Mesothelial cell of epicardium (in vitro differentiated cells): ENCODE measurements at regions not wholly inside any gene's neighbourhood (a gene's known extent, or its start where the extent isn't known, plus 50 kb on each side); places are given as distances from the start of the nearest gene placed in this dataset.

Experiments used
- DNase-seq, 2 experiments: peaks; one replicate each; pipeline ENCODE4 v3.0.0; 2021; ENCODE audit warnings: low spot score in 2 of 2; ENCODE audit not compliant: unreplicated experiment in 2 of 2
- H3K27ac Mint-ChIP-seq: 2 replicates; pipeline ENCODE4 v1.8.0; 2021; ENCODE audit warnings: mixed read lengths
- H3K27me3 Mint-ChIP-seq: 2 replicates; pipeline ENCODE4 v1.8.0; 2021; ENCODE audit warnings: low read depth, mixed read lengths
- H3K36me3 Mint-ChIP-seq: 2 replicates; pipeline ENCODE4 v1.8.0; 2021; ENCODE audit warnings: mixed read lengths
- H3K4me1 Mint-ChIP-seq: 2 replicates; pipeline ENCODE4 v1.8.0; 2021; ENCODE audit warnings: mixed read lengths
- H3K4me3 Mint-ChIP-seq: 2 replicates; pipeline ENCODE4 v1.8.0; 2021; ENCODE audit warnings: mild to moderate bottlenecking, moderate library complexity, mixed read lengths
- H3K9me3 Mint-ChIP-seq: 2 replicates; pipeline ENCODE4 v1.8.0; 2021; ENCODE audit warnings: mixed read lengths
- TF ChIP-seq, protein P1 (sequence below): fragments of 200-600 bp; sonication (generic); IDR thresholded peaks from one replicate; pipeline ENCODE4 v1.5.0; 2021; ENCODE audit warnings: antibody characterized with exemption; ENCODE audit not compliant: unreplicated experiment

DNA sequence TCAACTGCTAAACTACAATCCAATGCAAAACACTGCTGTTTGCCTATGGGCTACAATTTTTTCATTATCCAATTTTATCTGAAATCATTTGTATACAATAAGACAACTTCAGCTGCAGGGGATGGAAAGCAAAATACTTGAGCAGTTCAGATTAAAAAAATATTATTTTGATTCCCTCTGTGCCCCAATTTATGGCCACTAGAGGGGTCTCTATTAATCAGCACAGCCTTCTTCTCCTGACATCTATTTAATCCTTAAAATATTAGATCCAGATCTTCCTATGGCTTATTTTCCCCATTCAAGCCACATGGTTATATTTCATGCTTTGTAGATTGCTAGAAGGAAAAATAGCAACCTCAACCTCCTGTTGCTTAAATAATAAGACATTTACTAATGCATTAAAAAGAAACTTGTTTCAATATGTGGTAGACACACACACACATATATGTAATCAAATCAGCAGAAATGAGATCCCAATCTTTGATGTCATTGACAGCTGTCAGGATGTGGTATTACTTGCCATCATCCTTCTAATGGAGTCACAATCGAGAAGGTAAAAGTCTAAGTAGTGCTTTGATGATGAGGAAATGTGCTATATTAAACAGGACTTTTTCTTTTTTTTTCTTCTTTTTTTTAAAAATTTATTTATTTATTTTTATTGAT, 104.2 kb downstream of the P2RY1 start:
- TF ChIP-seq, protein P1, sequence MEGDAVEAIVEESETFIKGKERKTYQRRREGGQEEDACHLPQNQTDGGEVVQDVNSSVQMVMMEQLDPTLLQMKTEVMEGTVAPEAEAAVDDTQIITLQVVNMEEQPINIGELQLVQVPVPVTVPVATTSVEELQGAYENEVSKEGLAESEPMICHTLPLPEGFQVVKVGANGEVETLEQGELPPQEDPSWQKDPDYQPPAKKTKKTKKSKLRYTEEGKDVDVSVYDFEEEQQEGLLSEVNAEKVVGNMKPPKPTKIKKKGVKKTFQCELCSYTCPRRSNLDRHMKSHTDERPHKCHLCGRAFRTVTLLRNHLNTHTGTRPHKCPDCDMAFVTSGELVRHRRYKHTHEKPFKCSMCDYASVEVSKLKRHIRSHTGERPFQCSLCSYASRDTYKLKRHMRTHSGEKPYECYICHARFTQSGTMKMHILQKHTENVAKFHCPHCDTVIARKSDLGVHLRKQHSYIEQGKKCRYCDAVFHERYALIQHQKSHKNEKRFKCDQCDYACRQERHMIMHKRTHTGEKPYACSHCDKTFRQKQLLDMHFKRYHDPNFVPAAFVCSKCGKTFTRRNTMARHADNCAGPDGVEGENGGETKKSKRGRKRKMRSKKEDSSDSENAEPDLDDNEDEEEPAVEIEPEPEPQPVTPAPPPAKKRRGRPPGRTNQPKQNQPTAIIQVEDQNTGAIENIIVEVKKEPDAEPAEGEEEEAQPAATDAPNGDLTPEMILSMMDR, result peak; percentile 26
- Mint-ChIP-seq H3K4me3 (no peak overlapping the region), H3K9me3 (no peaks in the 10 kb centered on the region), H3K27ac (no peak overlapping the region), H3K27me3 (no peaks in the 10 kb centered on the region), H3K4me1 (peaks cover 16% of the 10 kb centered on the region), H3K36me3 (no peaks in the 10 kb centered on the region)
- no peak for DNase-seq

DNA sequence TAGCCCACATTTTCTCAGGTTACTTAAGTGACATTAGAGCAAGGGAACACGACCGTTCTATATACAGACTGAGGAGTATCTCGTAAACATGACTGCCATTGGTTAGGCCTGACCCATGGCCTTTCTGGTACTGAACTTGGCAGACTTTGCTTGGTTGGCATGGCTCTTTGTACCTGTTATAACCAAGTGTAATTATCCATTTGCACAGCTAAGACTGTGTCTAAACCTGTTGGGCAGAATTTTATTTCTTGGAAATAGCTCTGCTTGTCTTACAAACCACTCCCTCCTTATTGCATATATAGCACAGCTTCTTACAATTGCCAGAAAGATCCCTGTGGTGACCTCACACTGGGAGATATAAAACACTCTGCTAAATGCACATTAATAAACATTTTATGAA, 106.9 kb downstream of the P2RY1 start:
- Mint-ChIP-seq H3K4me3 (no peak overlapping the region), H3K9me3 (no peaks in the 10 kb centered on the region), H3K36me3 (no peaks in the 10 kb centered on the region), H3K27me3 (no peaks in the 10 kb centered on the region), H3K27ac (no peak overlapping the region), H3K4me1 (peaks cover 16% of the 10 kb centered on the region)
- TF ChIP-seq, protein P1, result no peak
- no peak for DNase-seq

DNA sequence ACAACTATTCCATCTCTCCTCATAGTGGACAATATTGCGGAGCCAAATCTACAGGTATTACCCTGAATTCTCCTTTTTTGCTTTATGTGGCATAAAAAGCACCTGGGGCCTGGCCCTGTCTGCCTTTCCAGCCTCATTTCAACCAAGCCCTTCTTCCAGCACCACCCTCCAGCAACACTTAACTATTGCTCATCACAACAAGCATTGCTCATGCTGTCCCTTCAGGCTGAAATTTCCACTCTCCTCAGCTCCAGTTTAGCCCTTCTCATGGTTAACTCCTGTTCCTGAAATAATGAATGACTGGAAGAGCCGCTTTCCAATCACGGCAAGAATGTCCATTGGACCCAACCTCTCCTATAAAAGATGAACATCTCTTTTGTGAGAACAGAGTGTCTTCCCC, 107.4 kb downstream of the P2RY1 start:
- no peak for DNase-seq
- Mint-ChIP-seq H3K27me3 (no peaks in the 10 kb centered on the region), H3K4me1 (peaks cover 16% of the 10 kb centered on the region), H3K36me3 (no peaks in the 10 kb centered on the region), H3K4me3 (no peak overlapping the region), H3K27ac (peak overlapping the region; percentile 16), H3K9me3 (no peaks in the 10 kb centered on the region)
- TF ChIP-seq, protein P1, result no peak

DNA sequence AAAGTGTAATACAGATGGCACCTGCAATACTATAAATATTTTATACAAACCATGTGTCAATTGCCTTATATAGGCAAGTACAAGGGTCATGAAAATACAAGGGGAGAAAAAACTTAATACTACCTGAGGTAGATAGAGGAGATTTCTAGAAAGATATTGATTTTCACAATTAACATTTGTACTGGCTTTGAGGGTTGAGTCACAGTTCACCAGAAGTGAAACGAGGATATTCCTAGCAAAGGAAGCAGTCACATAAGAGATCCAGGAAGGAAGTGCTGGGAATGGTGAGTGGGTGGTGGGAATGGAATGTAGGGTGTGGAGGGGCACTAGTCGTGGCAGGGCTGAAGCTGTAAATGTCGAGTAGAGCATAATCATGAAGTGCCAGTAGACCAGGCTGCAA, 108.7 kb downstream of the P2RY1 start:
- no peak overlapping the region for H3K27ac Mint-ChIP-seq
- no peaks in the 10 kb centered on the region for H3K9me3 Mint-ChIP-seq
- TF ChIP-seq, protein P1, result no peak

DNA sequence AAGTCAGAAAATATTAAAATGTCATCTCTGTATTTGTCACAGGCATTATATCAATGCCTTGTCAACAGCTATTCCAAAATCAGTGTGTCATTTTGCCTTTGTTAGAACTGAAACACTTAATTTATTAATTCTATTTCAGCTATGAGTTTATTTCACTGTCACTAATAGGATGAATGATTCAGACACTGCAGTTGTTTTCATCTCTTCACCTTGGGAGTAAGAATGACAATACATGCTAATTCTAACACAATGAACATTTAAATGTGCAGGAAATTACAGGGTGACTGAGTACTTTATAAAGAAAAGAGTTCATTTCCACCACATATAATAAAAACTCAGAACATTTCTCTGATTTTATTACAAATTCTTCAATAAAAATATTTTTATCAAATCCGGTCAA, 109.7 kb downstream of the P2RY1 start:
- DNase-seq, result no peak
- no peak overlapping the region for H3K27ac Mint-ChIP-seq
- TF ChIP-seq, protein P1, result no peak
- peaks cover 15% of the 10 kb centered on the region for H3K4me1 Mint-ChIP-seq
- H3K27me3 Mint-ChIP-seq, result no peaks in the 10 kb centered on the region
- no peaks in the 10 kb centered on the region for H3K36me3 Mint-ChIP-seq
- no peak overlapping the region for H3K4me3 Mint-ChIP-seq
- H3K9me3 Mint-ChIP-seq, result no peaks in the 10 kb centered on the region

More for the DNA sequence above, 108.7 kb downstream of the P2RY1 start:
- DNase-seq, result no peak
- peaks cover 16% of the 10 kb centered on the region for H3K4me1 Mint-ChIP-seq
- H3K27me3 Mint-ChIP-seq, result no peaks in the 10 kb centered on the region
- H3K4me3 Mint-ChIP-seq, result no peak overlapping the region
- no peaks in the 10 kb centered on the region for H3K36me3 Mint-ChIP-seq

DNA sequence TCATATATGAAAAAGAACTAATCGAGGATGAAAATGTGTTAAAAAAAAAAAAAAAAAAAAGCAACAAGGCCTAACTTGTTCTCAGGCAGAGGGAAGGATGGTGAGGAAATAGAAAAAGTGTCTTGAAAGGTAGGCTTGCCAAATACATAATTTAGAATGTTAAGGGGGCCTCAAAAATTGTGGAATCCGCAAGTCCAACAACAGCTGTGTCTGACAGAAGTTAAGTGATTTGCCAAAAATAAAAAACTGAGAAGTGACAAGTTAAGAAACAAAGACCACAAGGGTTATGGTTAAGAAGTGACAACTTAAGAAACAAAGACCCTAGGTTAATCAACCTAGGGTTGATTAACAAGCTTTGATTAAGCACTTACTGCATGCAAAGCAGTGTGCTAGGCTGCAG, 110.6 kb downstream of the P2RY1 start:
- peaks cover 15% of the 10 kb centered on the region for H3K4me1 Mint-ChIP-seq
- no peak overlapping the region for H3K27ac Mint-ChIP-seq
- TF ChIP-seq, protein P1, result no peak
- no peak for DNase-seq
- H3K4me3 Mint-ChIP-seq, result no peak overlapping the region
- H3K9me3 Mint-ChIP-seq, result no peaks in the 10 kb centered on the region
- H3K27me3 Mint-ChIP-seq, result no peaks in the 10 kb centered on the region
- no peaks in the 10 kb centered on the region for H3K36me3 Mint-ChIP-seq
